GM13976 (cell line): ENCODE measurements at regions not wholly inside any gene's neighbourhood (a gene's known extent, or its start where the extent isn't known, plus 50 kb on each side); places are given as distances from the start of the nearest gene placed in this dataset.

Experiments used
- DNase-seq: peaks from one replicate; pipeline ENCODE4 v3.0.0; 2012; ENCODE audit warnings: low spot score
- in situ Hi-C: fragments of 300-500 bp; cut with MboI; formaldehyde crosslinking; loops from one replicate; pipeline ENCODE4 v1.12.0; 2022; ENCODE audit warnings: low sequenced_read_pairs, mixed read lengths, inconsistent platforms; ENCODE audit not compliant: unreplicated experiment
- TF ChIP-seq, protein P1 (sequence below): IDR thresholded peaks from 2 replicates; pipeline ENCODE4 v1.5.1; 2012; ENCODE audit warnings: borderline replicate concordance, mild to moderate bottlenecking; ENCODE audit not compliant: insufficient read depth; ENCODE audit errors: extremely low read depth, missing control alignments, control extremely low read depth

DNA sequence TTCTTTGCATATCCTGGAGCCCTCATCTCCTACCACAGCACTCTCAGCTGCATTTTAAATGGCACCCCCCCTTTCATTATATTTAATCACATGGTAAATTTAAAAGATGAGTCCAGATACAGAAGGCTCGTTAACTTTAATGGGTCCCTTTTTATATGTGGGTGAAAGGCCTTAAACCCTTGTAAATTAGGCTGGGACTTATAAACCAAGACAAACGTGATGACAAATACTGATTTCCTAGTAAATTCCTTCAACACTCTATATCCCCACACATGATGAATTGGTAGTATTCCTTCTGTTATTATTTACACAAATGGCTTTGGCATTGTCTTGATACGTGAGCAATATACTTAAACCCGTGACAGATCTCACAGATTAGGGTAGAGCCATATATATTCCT lies 210.6 kb downstream of the CAAP1 start:
- in situ Hi-C loops: no loop called here
- DNase-seq: no peak
- TF ChIP-seq, protein P1, sequence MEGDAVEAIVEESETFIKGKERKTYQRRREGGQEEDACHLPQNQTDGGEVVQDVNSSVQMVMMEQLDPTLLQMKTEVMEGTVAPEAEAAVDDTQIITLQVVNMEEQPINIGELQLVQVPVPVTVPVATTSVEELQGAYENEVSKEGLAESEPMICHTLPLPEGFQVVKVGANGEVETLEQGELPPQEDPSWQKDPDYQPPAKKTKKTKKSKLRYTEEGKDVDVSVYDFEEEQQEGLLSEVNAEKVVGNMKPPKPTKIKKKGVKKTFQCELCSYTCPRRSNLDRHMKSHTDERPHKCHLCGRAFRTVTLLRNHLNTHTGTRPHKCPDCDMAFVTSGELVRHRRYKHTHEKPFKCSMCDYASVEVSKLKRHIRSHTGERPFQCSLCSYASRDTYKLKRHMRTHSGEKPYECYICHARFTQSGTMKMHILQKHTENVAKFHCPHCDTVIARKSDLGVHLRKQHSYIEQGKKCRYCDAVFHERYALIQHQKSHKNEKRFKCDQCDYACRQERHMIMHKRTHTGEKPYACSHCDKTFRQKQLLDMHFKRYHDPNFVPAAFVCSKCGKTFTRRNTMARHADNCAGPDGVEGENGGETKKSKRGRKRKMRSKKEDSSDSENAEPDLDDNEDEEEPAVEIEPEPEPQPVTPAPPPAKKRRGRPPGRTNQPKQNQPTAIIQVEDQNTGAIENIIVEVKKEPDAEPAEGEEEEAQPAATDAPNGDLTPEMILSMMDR: no peak

DNA sequence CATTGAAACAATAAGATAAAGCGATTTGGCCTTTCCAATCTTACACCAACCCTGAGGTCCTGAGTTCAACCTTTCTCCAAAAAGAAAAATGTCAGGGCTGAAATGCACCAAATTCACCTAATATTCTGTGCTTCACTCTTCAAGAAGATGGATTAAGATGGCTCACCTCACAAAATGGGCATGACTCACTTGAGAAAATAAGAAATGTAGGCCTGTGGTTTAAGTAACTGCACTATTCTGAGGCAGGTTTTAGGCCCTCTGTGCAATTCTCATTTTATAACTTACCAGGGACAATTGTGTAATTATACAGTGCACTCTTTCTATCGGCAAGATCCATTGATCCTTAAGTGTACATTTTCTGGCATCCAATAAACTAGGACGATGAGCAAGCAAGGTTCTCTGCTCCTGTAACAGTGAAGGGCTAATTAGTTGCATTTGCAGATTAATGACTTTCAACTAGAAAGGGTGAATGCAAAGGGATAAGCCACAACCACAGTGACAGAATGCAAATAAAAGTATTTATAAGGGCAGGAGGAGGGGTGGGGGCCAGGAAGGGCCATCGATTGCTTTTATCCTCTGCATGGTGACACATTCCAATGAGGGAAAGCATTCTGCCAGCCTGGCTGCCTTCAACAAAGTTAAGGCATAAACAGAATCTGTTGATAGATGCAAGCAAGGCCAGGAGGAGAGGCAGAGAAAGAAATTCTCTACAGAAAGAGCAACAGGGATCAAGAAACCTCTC lies 214.5 kb downstream of the CAAP1 start:
- no peak for DNase-seq
- in situ Hi-C loops: no loop called here
- TF ChIP-seq, protein P1: no peak

DNA sequence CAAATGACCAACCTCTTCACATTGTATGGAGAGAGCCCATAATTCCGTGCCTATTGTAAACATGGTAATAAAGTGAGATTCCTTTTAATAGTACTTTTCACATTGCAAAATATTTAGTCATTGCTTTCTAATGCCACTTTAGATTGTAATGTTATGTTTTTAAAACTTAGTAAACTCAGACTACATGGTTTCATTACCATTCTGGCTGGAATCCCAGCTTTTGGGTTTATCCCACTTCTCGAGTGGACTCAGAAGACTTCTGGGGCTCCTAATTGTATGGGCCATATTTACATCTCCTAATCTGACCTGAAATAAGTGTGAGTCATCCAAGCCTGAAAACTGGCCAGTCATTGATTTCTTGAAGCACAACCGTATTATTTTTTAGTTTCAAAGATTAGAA lies 217.6 kb downstream of the CAAP1 start:
- TF ChIP-seq, protein P1: no peak
- in situ Hi-C loops: no loop called here
- DNase-seq: no peak

DNA sequence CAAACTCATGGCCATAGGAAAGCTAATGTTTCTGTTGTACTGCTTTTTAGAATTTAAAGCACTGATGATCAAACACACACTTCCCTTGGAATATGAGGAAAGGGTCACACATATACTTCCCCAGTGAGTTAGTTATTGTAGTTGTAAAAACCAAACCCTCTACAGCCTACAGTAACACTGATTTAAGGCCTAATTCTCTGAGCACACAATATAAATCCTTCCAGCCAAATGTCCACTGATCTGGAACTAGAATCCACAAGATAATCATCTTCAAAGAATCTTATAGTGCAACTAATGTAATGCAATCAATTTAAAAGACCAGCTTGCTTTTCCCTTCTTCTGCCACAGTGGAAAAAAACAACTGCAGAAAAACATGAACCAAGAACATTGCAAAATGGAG lies 219.3 kb downstream of the CAAP1 start:
- in situ Hi-C loops: no loop called here
- TF ChIP-seq, protein P1: no peak
- no peak for DNase-seq

DNA sequence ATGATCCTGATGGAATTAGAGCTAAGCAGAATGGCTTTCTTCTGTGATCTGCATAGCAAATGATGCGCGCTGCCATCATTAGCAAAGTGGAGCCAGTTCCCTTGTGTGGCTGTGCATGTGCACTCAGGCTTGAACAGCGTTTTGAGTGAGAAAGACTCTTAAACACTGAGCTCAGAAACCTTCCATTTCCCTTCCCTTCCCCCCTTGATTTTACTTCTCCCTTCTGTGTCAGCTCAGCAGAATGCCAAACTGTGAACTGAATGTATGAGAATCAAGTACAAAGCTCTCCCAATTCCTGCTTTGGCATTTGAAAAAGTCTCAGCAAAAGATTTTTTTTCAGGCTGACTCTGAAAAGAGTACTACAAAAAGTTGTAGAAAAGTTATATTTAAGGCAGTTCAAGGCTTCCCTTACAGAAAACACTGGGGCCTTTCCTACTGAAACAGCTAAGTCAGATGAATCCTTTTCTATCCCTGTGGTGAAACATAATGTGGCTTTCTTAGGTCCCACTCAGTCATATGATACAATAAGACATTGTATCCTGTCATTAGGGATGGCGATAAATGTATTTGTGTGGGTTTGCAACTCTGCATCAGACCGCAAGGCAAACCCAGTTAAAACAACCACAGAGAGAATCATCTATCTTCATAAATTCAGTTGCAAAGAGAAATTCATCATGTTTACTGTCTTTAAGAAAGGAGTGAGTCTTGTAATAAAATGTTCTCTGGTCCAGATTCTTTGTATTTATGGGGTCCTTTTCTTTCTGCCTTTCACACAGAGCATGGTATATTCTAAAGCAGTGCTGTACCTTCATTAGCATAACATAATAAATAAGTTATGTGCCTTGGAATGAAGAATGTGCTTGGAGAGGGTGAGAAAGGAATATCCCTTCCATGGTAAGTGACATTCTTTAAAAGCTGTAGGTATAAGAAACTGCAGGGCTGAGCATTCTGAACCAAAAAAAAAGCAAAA lies 222.6 kb downstream of the CAAP1 start:
- no peak for DNase-seq
- TF ChIP-seq, protein P1: no peak
- in situ Hi-C loops: no loop called here

DNA sequence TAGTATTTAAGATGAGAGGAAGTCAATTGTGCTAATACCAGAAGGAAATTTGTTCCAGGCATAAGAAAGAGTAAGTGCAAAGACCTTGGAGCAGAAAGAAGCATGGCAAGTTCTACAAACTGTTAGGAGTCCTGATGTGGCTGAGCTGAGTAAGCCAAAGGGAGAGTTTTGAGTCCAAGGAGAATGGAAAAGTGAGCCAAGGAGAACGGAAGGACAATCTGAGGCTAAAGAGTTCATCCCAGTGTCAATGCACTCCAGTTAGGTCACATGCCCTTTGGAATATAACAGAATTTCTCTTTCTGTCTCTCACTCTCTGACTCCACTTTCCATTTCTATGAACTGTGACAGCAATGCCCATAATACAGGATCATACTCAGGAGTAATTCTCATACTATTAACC lies 224.7 kb downstream of the CAAP1 start:
- no peak for DNase-seq
- in situ Hi-C loops: no loop called here
- TF ChIP-seq, protein P1: no peak
